H9 (cell line): ENCODE measurements at regions not wholly inside any gene's neighbourhood (a gene's known extent, or its start where the extent isn't known, plus 50 kb on each side); places are given as distances from the start of the nearest gene placed in this dataset.

Experiments
- DNase-seq: peaks from one replicate; pipeline ENCODE4 v3.0.0-alpha.2; 2017
- H2AFZ ChIP-seq: one replicate; pipeline ENCODE4 v1.6.1; 2013; ENCODE audit warnings: mild to moderate bottlenecking, low read length, control low read depth, moderate library complexity
- H2AK5ac ChIP-seq: 2 replicates; pipeline ENCODE4 v1.6.1; 2013; ENCODE audit warnings: low read length, control low read depth, mixed read lengths; ENCODE audit not compliant: insufficient read length
- H2BK120ac ChIP-seq: one replicate; pipeline ENCODE4 v1.6.1; 2013; ENCODE audit warnings: low read depth, mild to moderate bottlenecking, low read length, control low read depth, inconsistent platforms; ENCODE audit not compliant: poor library complexity, severe bottlenecking
- H2BK12ac ChIP-seq: 2 replicates; pipeline ENCODE4 v1.6.1; 2013; ENCODE audit warnings: low read length, control low read depth, mixed read lengths, low read depth; ENCODE audit not compliant: insufficient read length
- H2BK15ac ChIP-seq: 2 replicates; pipeline ENCODE4 v1.6.1; 2013; ENCODE audit warnings: low read depth, low read length, control low read depth
- H2BK20ac ChIP-seq: one replicate; pipeline ENCODE4 v1.6.1; 2013; ENCODE audit warnings: low read depth, mild to moderate bottlenecking, low read length, control low read depth, inconsistent platforms; ENCODE audit not compliant: poor library complexity, severe bottlenecking
- H2BK5ac ChIP-seq: 2 replicates; pipeline ENCODE4 v1.6.1; 2013; ENCODE audit warnings: low read length, control low read depth, mixed read lengths; ENCODE audit not compliant: insufficient read length
- H3K14ac ChIP-seq: 2 replicates; pipeline ENCODE4 v1.6.1; 2013; ENCODE audit warnings: low read length, control low read depth; ENCODE audit not compliant: insufficient read depth
- H3K18ac ChIP-seq: 2 replicates; pipeline ENCODE4 v1.6.1; 2013; ENCODE audit warnings: low read depth, mild to moderate bottlenecking, mixed read lengths, low read length, control low read depth; ENCODE audit not compliant: insufficient read length
- H3K23ac ChIP-seq: 2 replicates; pipeline ENCODE4 v1.6.1; 2013; ENCODE audit warnings: low read length, control low read depth, mixed read lengths, low read depth; ENCODE audit not compliant: insufficient read length
- H3K23me2 ChIP-seq: 2 replicates; pipeline ENCODE4 v1.6.1; 2013; ENCODE audit warnings: low read depth, mild to moderate bottlenecking, mixed read lengths, low read length, control low read depth; ENCODE audit not compliant: insufficient read length, poor library complexity, severe bottlenecking
- H3K27ac ChIP-seq: 2 replicates; pipeline ENCODE4 v1.5.1; 2013; ENCODE audit warnings: low read length, control low read depth, mixed read lengths, low read depth; ENCODE audit not compliant: insufficient read length
- H3K27me3 ChIP-seq: 2 replicates; pipeline ENCODE4 v1.6.1; 2013; ENCODE audit warnings: low read length, control low read depth, inconsistent platforms; ENCODE audit not compliant: insufficient read depth
- H3K4ac ChIP-seq: 2 replicates; pipeline ENCODE4 v1.6.1; 2013; ENCODE audit warnings: low read depth, mild to moderate bottlenecking, control low read depth, inconsistent platforms, low read length, moderate library complexity
- H3K4me1 ChIP-seq: 2 replicates; pipeline ENCODE4 v1.6.1; 2013; ENCODE audit warnings: low read length, control low read depth, inconsistent platforms; ENCODE audit not compliant: insufficient read depth
- H3K4me2 ChIP-seq: 2 replicates; pipeline ENCODE4 v1.6.1; 2013; ENCODE audit warnings: low read length, control low read depth, mixed read lengths; ENCODE audit not compliant: insufficient read length, insufficient read depth
- H3K56ac ChIP-seq: 2 replicates; pipeline ENCODE4 v1.6.1; 2013; ENCODE audit warnings: low read depth, mild to moderate bottlenecking, mixed read lengths, low read length, control low read depth; ENCODE audit not compliant: insufficient read length
- H3K79me1 ChIP-seq: 2 replicates; pipeline ENCODE4 v1.6.1; 2013; ENCODE audit warnings: low read depth, mild to moderate bottlenecking, moderate library complexity, low read length, control low read depth, inconsistent platforms; ENCODE audit not compliant: insufficient read depth, poor library complexity, severe bottlenecking
- H3K79me2 ChIP-seq: 2 replicates; pipeline ENCODE4 v1.6.1; 2013; ENCODE audit warnings: low read length, control low read depth, inconsistent platforms; ENCODE audit not compliant: insufficient read depth
- H3K9ac ChIP-seq: 2 replicates; pipeline ENCODE4 v1.6.1; 2013; ENCODE audit warnings: low read length, control low read depth, mixed read lengths; ENCODE audit not compliant: insufficient read length; ENCODE audit errors: extremely low read depth
- H3K9me3 ChIP-seq: one replicate; pipeline ENCODE4 v1.6.1; 2013; ENCODE audit warnings: low read depth, low read length, inconsistent platforms; ENCODE audit not compliant: control insufficient read depth
- H3T11ph ChIP-seq: one replicate; pipeline ENCODE4 v1.6.1; 2013; ENCODE audit warnings: mild to moderate bottlenecking, low read length, control low read depth, inconsistent platforms
- H4K20me1 ChIP-seq: one replicate; pipeline ENCODE4 v1.6.1; 2013; ENCODE audit not compliant: control insufficient read depth, insufficient read length, insufficient read depth
- H4K5ac ChIP-seq: 2 replicates; pipeline ENCODE4 v1.6.1; 2013; ENCODE audit warnings: low read depth, mild to moderate bottlenecking, mixed read lengths, low read length, control low read depth; ENCODE audit not compliant: insufficient read length
- H4K8ac ChIP-seq: replicated peaks from 2 replicates; pipeline ENCODE4 v1.6.1; 2013; ENCODE audit warnings: low read length, control low read depth, mixed read lengths, low read depth; ENCODE audit not compliant: insufficient read length
- H4K91ac ChIP-seq: 2 replicates; pipeline ENCODE4 v1.6.1; 2013; ENCODE audit warnings: low read depth, mild to moderate bottlenecking, moderate library complexity, mixed read lengths, low read length, control low read depth; ENCODE audit not compliant: insufficient read length
- H3K27ac Mint-ChIP-seq, 3 experiments: 2 replicates in 2 of 3; 3 replicates in 1 of 3; pipeline ENCODE4 v1.8.0; 2020 to 2021; ENCODE audit warnings: mixed read lengths in 3 of 3, mild to moderate bottlenecking in 1 of 3, moderate library complexity in 1 of 3
- H3K27me3 Mint-ChIP-seq: 2 replicates; pipeline ENCODE4 v1.8.0; 2021; ENCODE audit warnings: low read depth, mild to moderate bottlenecking, moderate library complexity, mixed read lengths
- H3K36me3 Mint-ChIP-seq, 3 experiments: 2 replicates in 2 of 3; 3 replicates in 1 of 3; pipeline ENCODE4 v1.8.0; 2020 to 2021; ENCODE audit warnings: low read depth in 3 of 3, mixed read lengths in 3 of 3; ENCODE audit not compliant: insufficient read depth in 1 of 3
- H3K4me1 Mint-ChIP-seq, 2 experiments: 2 replicates each; pipeline ENCODE4 v1.8.0; 2020; ENCODE audit warnings: mixed read lengths in 2 of 2
- H3K4me3 Mint-ChIP-seq, 2 experiments: 2 replicates in 1 of 2; 3 replicates in 1 of 2; pipeline ENCODE4 v1.8.0; 2020 to 2021; ENCODE audit warnings: mild to moderate bottlenecking in 2 of 2, mixed read lengths in 2 of 2, moderate library complexity in 1 of 2
- H3K9me3 Mint-ChIP-seq, 2 experiments: 2 replicates in 1 of 2; 3 replicates in 1 of 2; pipeline ENCODE4 v1.8.0; 2020; ENCODE audit warnings: mild to moderate bottlenecking in 2 of 2, mixed read lengths in 2 of 2, moderate library complexity in 1 of 2
- WGBS: extraction: QIAGEN DNeasy Blood & Tissue Kit; methylation state at CpG from one replicate; pipeline ENCODE4 v1.1.7; 2013; ENCODE audit warnings: missing lambda C conversion rate, low lambda C conversion rate, mixed read lengths; ENCODE audit not compliant: insufficient read length; ENCODE audit errors: extremely low coverage; 5-methylcytosine and 5-hydroxymethylcytosine counted together
- TF ChIP-seq, protein P1 (sequence below): fragments of 200-600 bp; sonication (generic); conservative IDR thresholded peaks from 3 replicates; pipeline ENCODE4 v1.8.0; 2021; ENCODE audit warnings: antibody characterized with exemption, mild to moderate bottlenecking

GRCh38 chr16:86041215-86041614 is 142.3 kb downstream of the IRF8 start:
- DNase-seq = no peak
- TF ChIP-seq, protein P1, sequence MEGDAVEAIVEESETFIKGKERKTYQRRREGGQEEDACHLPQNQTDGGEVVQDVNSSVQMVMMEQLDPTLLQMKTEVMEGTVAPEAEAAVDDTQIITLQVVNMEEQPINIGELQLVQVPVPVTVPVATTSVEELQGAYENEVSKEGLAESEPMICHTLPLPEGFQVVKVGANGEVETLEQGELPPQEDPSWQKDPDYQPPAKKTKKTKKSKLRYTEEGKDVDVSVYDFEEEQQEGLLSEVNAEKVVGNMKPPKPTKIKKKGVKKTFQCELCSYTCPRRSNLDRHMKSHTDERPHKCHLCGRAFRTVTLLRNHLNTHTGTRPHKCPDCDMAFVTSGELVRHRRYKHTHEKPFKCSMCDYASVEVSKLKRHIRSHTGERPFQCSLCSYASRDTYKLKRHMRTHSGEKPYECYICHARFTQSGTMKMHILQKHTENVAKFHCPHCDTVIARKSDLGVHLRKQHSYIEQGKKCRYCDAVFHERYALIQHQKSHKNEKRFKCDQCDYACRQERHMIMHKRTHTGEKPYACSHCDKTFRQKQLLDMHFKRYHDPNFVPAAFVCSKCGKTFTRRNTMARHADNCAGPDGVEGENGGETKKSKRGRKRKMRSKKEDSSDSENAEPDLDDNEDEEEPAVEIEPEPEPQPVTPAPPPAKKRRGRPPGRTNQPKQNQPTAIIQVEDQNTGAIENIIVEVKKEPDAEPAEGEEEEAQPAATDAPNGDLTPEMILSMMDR = no peak
- no peaks in the 10 kb centered on the region for H4K20me1 ChIP-seq
- no peak overlapping the region for H3K14ac ChIP-seq
- H3K79me2 ChIP-seq = no peaks in the 10 kb centered on the region
- H3K9me3 ChIP-seq = no peaks in the 10 kb centered on the region
- H3T11ph ChIP-seq = no peak overlapping the region
- H3K18ac ChIP-seq = no peak overlapping the region
- Mint-ChIP-seq H3K4me3 (no peak overlapping the region), H3K27ac (no peak overlapping the region), H3K9me3 (peaks cover 0 to 5% of the 10 kb centered on the region in 2 experiments; a peak in 2 of 5 replicates), H3K4me1 (peaks cover 2 to 3% of the 10 kb centered on the region in 2 experiments; a peak in 3 of 4 replicates), H3K27me3 (peaks cover 32% of the 10 kb centered on the region), H3K36me3 (no peaks in the 10 kb centered on the region)
- H3K56ac ChIP-seq = no peak overlapping the region
- H3K9ac ChIP-seq = no peak overlapping the region
- H3K4ac ChIP-seq = no peak overlapping the region
- no peak overlapping the region for H2BK12ac ChIP-seq
- no peak overlapping the region for H2BK15ac ChIP-seq
- H4K8ac ChIP-seq = no peak overlapping the region
- no peak overlapping the region for H3K23ac ChIP-seq
- no peaks in the 10 kb centered on the region for H3K23me2 ChIP-seq
- no peak overlapping the region for H2BK5ac ChIP-seq
- H2BK20ac ChIP-seq = no peak overlapping the region
- H2AK5ac ChIP-seq = no peak overlapping the region
- H3K79me1 ChIP-seq = no peaks in the 10 kb centered on the region
- H3K4me1 ChIP-seq = no peaks in the 10 kb centered on the region; the same call in 1 of the 2 replicates
- H2AFZ ChIP-seq = no peak overlapping the region
- WGBS = no CpG with 5 or more reads among the region's 11 CpGs
- no peak overlapping the region for H4K5ac ChIP-seq
- H3K27me3 ChIP-seq = no peaks in the 10 kb centered on the region
- H3K27ac ChIP-seq = no peak overlapping the region
- H3K4me2 ChIP-seq = no peak overlapping the region
- no peak overlapping the region for H2BK120ac ChIP-seq
- H4K91ac ChIP-seq = no peak overlapping the region
